ENCODE measurements at regions not wholly inside any gene's neighbourhood (a gene's known extent, or its start where the extent isn't known, plus 50 kb on each side); places are given as distances from the start of the nearest gene placed in this dataset.

- TF ChIP-seq POLR2A (IDR thresholded peaks at IDR 0.05): no peak
- TF ChIP-seq CTCF (IDR thresholded peaks at IDR 0.05): no peak
Observed at GRCh38 chr21:35127026-35127425, 77.9 kb upstream of the RUNX1 start.

All from adrenal gland (tissue), 5 donors.